Pancreas (tissue), 10 donors: ENCODE measurements at regions not wholly inside any gene's neighbourhood (a gene's known extent, or its start where the extent isn't known, plus 50 kb on each side); places are given as distances from the start of the nearest gene placed in this dataset.

Experiments
- ATAC-seq, 4 donors: fragments of 200-7000 bp; cut with Tn5 transposase; one replicate each; pipeline versions ENCODE4 v1.8.0 to v1.9.1; 2020; ENCODE audit warnings: mild to moderate bottlenecking in 4 of 4, moderate library complexity in 4 of 4
- DNase-seq, 6 donors: peaks; one replicate each; pipeline ENCODE4 v3.0.0-alpha.2; 2020
- FAIRE-seq: peaks from 2 replicates; lab custom pipeline; 2012; peaks lifted over from hg19 to GRCh38; lab: Jason Lieb, UNC
- H3K27ac ChIP-seq, 4 donors: fragments of 200-600 bp; sonication (generic); 1 replicate in 3 of 4; 2 replicates in 1 of 4; pipeline versions ENCODE4 v1.5.0 to v1.8.0; 2020
- H3K27me3 ChIP-seq, 4 donors: fragments of 200-600 bp; one replicate each; pipeline ENCODE4 v1.8.0; 2021
- H3K36me3 ChIP-seq, 3 donors: fragments of 200-600 bp; sonication (generic) in 1 of 3; one replicate each; pipeline versions ENCODE4 v1.5.0 to v1.8.0; 2020 to 2021
- H3K4me1 ChIP-seq, 3 donors: fragments of 200-600 bp; one replicate each; pipeline ENCODE4 v1.8.0; 2021
- H3K4me3 ChIP-seq, 4 donors: fragments of 200-600 bp; sonication (generic) in 2 of 4; one replicate each; pipeline versions ENCODE4 v1.5.0 to v1.8.0; 2020 to 2021
- H3K9me3 ChIP-seq, 4 donors: fragments of 200-600 bp; one replicate each; pipeline ENCODE4 v1.8.0; 2021
- WGBS, 2 donors: extraction: QIAGEN DNeasy Blood & Tissue Kit; methylation state at CpG; one replicate each; pipeline ENCODE4 v1.1.7; 2013; 5-methylcytosine and 5-hydroxymethylcytosine counted together
- intact Hi-C, 3 donors: fragments of 100-400 bp; cut with DNase I; formaldehyde crosslinking; loops; one replicate each; pipeline versions ENCODE4 v1.11.1 to v1.14.2; 2022
- TF ChIP-seq, protein P1 (sequence below), 4 donors: fragments of 200-600 bp; sonication (generic) in 3 of 4; IDR thresholded peaks; one replicate each; pipeline versions ENCODE4 v1.5.0 to v1.8.0; 2021; ENCODE audit warnings: antibody characterized with exemption in 4 of 4
- donor health status: healthy with polysubstance abuse.
- donor health status: DM: no; HTN: no; CAD: no; lungs with moderate emphysema.
- donor health status: DM: no; HTN: no; CAD: no.
- donor health status: control.
- donor health status: control.
- donor health status: Bipolar disorder and iron deficiency.
- donor health status: DM: yes; HTN: yes; CAD: no.
- donor health status: DM: no; HTN: no; CAD: no.
- donor health status: DM: no; HTN: no; CAD: no.
- donor health status: DM: yes; HTN: yes; CAD: no.

DNA sequence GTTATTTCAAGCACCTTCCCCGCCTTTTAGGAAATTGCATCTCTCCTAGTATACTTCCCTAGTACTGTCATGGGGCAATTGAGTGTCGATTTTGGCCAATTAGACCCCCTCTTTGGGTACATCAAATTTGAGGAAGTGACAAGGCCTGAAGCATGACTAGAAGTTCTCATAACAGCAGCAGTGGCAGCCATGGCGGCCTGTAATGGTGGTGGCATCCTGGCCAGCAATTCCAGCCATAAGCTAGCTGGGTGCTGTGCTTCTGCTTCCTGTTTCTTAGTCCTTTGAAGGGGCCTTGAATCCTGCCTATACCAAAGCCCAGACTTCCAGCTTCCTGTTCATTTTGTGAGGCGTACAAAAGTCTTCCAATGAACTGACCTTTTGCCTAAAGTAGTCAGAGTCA lies 523.1 kb downstream of the PLCL1 start:
- no peak for DNase-seq
- intact Hi-C loops: no loop called here
- Histone ChIP-seq H3K36me3 (no peaks in the 10 kb centered on the region), H3K4me1 (no peaks in the 10 kb centered on the region), H3K9me3 (no peaks in the 10 kb centered on the region), H3K4me3 (no peak overlapping the region), H3K27me3 (no peaks in the 10 kb centered on the region), H3K27ac (no peak overlapping the region)
- FAIRE-seq: no peak
- ATAC-seq: no peak
- TF ChIP-seq, protein P1, sequence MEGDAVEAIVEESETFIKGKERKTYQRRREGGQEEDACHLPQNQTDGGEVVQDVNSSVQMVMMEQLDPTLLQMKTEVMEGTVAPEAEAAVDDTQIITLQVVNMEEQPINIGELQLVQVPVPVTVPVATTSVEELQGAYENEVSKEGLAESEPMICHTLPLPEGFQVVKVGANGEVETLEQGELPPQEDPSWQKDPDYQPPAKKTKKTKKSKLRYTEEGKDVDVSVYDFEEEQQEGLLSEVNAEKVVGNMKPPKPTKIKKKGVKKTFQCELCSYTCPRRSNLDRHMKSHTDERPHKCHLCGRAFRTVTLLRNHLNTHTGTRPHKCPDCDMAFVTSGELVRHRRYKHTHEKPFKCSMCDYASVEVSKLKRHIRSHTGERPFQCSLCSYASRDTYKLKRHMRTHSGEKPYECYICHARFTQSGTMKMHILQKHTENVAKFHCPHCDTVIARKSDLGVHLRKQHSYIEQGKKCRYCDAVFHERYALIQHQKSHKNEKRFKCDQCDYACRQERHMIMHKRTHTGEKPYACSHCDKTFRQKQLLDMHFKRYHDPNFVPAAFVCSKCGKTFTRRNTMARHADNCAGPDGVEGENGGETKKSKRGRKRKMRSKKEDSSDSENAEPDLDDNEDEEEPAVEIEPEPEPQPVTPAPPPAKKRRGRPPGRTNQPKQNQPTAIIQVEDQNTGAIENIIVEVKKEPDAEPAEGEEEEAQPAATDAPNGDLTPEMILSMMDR (IDR thresholded peaks at IDR 0.05): no peak
- 85 to 86% methylated on average over 4 of the region's 4 CpGs for WGBS, 2 donors

DNA sequence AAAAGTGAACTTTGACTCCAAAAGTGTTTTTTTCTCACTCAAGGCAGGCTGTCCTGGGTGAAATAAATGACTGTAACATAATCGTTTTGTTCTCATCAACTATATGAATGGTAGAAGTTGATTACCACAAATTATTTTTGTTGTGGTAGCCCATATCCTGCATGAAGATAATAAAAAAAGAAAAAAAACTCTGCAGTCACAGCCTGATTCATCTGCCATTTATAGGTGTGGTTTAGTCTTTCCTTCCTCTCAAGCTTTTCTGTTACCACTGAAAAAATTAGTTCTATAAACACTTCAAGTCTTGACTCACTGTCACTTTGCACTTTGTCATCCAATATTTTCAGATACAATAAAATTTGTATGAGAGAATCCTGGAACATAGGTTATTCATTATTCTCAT lies 522.0 kb downstream of the PLCL1 start:
- FAIRE-seq: no peak
- no peaks in the 10 kb centered on the region for H3K9me3 ChIP-seq

DNA sequence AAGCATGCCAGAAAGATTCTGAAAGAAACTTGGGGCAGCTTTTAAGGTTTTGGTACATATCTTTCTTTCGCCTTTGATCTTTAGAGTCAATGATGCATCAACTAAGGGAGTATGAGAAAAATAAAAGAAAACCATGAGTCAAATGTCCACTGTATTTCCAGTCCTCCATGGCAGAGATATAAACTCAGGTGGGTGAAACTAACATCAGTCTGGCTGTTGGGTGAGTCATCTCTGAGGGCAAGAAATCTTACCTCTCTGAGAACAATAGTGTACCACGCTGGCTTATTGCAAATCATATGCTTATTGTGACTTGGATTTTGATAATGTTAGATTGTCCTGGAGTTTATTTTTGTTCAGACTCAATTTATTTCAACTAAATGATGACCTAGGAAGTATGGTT lies 521.0 kb downstream of the PLCL1 start:
- Histone ChIP-seq H3K27me3 (no peaks in the 10 kb centered on the region), H3K36me3 (no peaks in the 10 kb centered on the region), H3K4me3 (no peak overlapping the region), H3K27ac (no peak overlapping the region), H3K9me3 (no peaks in the 10 kb centered on the region), H3K4me1 (no peaks in the 10 kb centered on the region)
- TF ChIP-seq, protein P1 (IDR thresholded peaks at IDR 0.05): no peak
- ATAC-seq: no peak
- no peak for FAIRE-seq
- intact Hi-C loops: no loop called here
- WGBS, 2 donors: 74 to 87% methylated on average over 2 of the region's 2 CpGs
- no peak for DNase-seq

More for the DNA sequence above, 522.0 kb downstream of the PLCL1 start:
- Histone ChIP-seq H3K4me3 (no peak overlapping the region), H3K4me1 (no peaks in the 10 kb centered on the region), H3K36me3 (no peaks in the 10 kb centered on the region), H3K27ac (no peak overlapping the region), H3K27me3 (no peaks in the 10 kb centered on the region)
- intact Hi-C loops: no loop called here
- DNase-seq (no peak), ATAC-seq (no peak)
- TF ChIP-seq, protein P1 (IDR thresholded peaks at IDR 0.05): no peak
- 18 to 33% methylated on average over 1 of the region's 1 CpG for WGBS, 2 donors

GRCh38 chr2:198324071-198324470 lies 519.7 kb downstream of the PLCL1 start:
- TF ChIP-seq, protein P1 (IDR thresholded peaks at IDR 0.05): no peak
- DNase-seq: no peak
- Histone ChIP-seq H3K36me3 (no peaks in the 10 kb centered on the region), H3K9me3 (no peaks in the 10 kb centered on the region), H3K4me3 (no peak overlapping the region), H3K27me3 (peaks cover 0 to 7% (median 0%) of the 10 kb centered on the region in 4 donors), H3K27ac (no peak overlapping the region), H3K4me1 (no peaks in the 10 kb centered on the region)
- intact Hi-C loops: no loop called here
- WGBS, 2 donors: 64 to 75% methylated on average over 4 of the region's 4 CpGs
- no peak for ATAC-seq
- no peak for FAIRE-seq

DNA sequence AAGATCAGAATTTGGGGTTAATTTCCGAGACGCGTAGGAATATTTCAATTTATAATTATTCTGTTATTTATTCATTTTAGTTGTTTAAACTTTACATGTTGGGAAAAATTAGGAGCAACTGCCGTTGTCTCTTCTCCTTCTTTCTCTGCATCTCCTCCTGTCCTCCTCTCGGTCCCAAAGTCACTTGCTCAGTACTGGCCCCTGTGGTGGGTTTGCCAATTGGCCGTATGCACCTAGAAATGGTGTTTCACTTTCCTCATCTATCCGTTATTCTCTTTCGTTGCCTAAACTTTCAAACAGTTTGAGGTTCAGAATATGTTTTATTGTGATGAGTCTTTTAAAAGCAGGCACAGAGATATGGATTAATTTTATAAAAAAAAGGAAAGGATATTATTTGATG lies 517.9 kb downstream of the PLCL1 start:
- Histone ChIP-seq H3K27ac (no peak overlapping the region), H3K27me3 (peaks cover 0 to 24% (median 7%) of the 10 kb centered on the region in 4 donors), H3K36me3 (no peaks in the 10 kb centered on the region), H3K4me1 (no peaks in the 10 kb centered on the region), H3K9me3 (no peaks in the 10 kb centered on the region), H3K4me3 (no peak overlapping the region)
- intact Hi-C loops: no loop called here
- DNase-seq (no peak), FAIRE-seq (no peak), ATAC-seq (no peak)
- 62 to 63% methylated on average over 8 of the region's 8 CpGs for WGBS, 2 donors
- TF ChIP-seq, protein P1 (IDR thresholded peaks at IDR 0.05): no peak
